GM23248 (cell line): ENCODE measurements at regions not wholly inside any gene's neighbourhood (a gene's known extent, or its start where the extent isn't known, plus 50 kb on each side); places are given as distances from the start of the nearest gene placed in this dataset.

Experiments used
- DNase-seq: peaks from one replicate; pipeline ENCODE4 v3.0.0-alpha.2; 2015
- H2AFZ ChIP-seq: fragments of 200-600 bp; sonication (generic); 2 replicates; pipeline ENCODE4 v1.6.1; 2016; ENCODE audit warnings: antibody characterized with exemption
- H3F3A ChIP-seq: fragments of 200-600 bp; sonication (generic); 2 replicates; pipeline ENCODE4 v1.6.1; 2016; ENCODE audit warnings: mild to moderate bottlenecking, antibody characterized with exemption, mixed run types; ENCODE audit not compliant: insufficient read depth
- H3K27ac ChIP-seq: fragments of 200-600 bp; sonication (generic); 2 replicates; pipeline ENCODE4 v1.5.1; 2016; ENCODE audit warnings: mild to moderate bottlenecking
- H3K27me3 ChIP-seq: fragments of 200-600 bp; sonication (generic); replicated peaks from 2 replicates; pipeline ENCODE4 v1.6.1; 2016; ENCODE audit warnings: mild to moderate bottlenecking; ENCODE audit not compliant: insufficient read depth
- H3K36me3 ChIP-seq: fragments of 200-600 bp; sonication (generic); 2 replicates; pipeline ENCODE4 v1.6.1; 2016; ENCODE audit warnings: low read depth, mild to moderate bottlenecking
- H3K4me1 ChIP-seq: fragments of 200-600 bp; sonication (generic); 2 replicates; pipeline ENCODE4 v1.6.1; 2016; ENCODE audit warnings: mild to moderate bottlenecking; ENCODE audit not compliant: insufficient read depth
- H3K4me2 ChIP-seq: fragments of 200-600 bp; sonication (generic); one replicate; pipeline ENCODE4 v1.6.1; 2016; ENCODE audit warnings: mild to moderate bottlenecking; ENCODE audit not compliant: unreplicated experiment
- H3K4me3 ChIP-seq: fragments of 200-600 bp; sonication (generic); 2 replicates; pipeline ENCODE4 v1.5.1; 2016; ENCODE audit warnings: mild to moderate bottlenecking
- H3K79me2 ChIP-seq: fragments of 200-600 bp; sonication (generic); 2 replicates; pipeline ENCODE4 v1.6.1; 2016; ENCODE audit warnings: mild to moderate bottlenecking; ENCODE audit not compliant: insufficient read depth
- H3K9ac ChIP-seq: fragments of 200-600 bp; sonication (generic); 2 replicates; pipeline ENCODE4 v1.6.1; 2016; ENCODE audit warnings: mild to moderate bottlenecking
- H3K9me2 ChIP-seq: fragments of 200-600 bp; sonication (generic); 2 replicates; pipeline ENCODE4 v1.6.1; 2016; ENCODE audit warnings: mixed run types, mild to moderate bottlenecking, moderate library complexity; ENCODE audit not compliant: insufficient read depth
- H3K9me3 ChIP-seq: fragments of 200-600 bp; sonication (generic); one replicate; pipeline ENCODE4 v1.6.1; 2017; ENCODE audit warnings: low read depth
- H4K20me1 ChIP-seq: fragments of 200-600 bp; sonication (generic); 2 replicates; pipeline ENCODE4 v1.6.0; 2016; ENCODE audit not compliant: insufficient read depth
- EZH2 ChIP-seq: fragments of 200-600 bp; sonication (generic); IDR thresholded peaks from 2 replicates; pipeline ENCODE4 v1.6.1; 2018; ENCODE audit warnings: antibody characterized with exemption, mild to moderate bottlenecking; ENCODE audit not compliant: insufficient read depth, poor library complexity, severe bottlenecking
- EZH2phosphoT487 ChIP-seq: fragments of 200-600 bp; sonication (generic); IDR thresholded peaks from 2 replicates; pipeline ENCODE4 v1.6.1; 2018; ENCODE audit warnings: antibody characterized with exemption, moderate library complexity, mild to moderate bottlenecking, low read depth; ENCODE audit not compliant: insufficient read depth
- WGBS, 2 experiments: methylation state at CpG; one replicate each; pipeline ENCODE4 v1.1.6; 2015 to 2017; ENCODE audit warnings: low lambda C conversion rate in 2 of 2, low coverage in 1 of 2; ENCODE audit errors: missing lambda C conversion rate in 2 of 2; 5-methylcytosine and 5-hydroxymethylcytosine counted together
- in situ Hi-C: fragments of 300-500 bp; cut with MboI; formaldehyde crosslinking; loops from 2 replicates; pipeline ENCODE4 v1.15.0; 2020

GRCh38 chr13:22625691-22626090 is 555.1 kb upstream of the SGCG start:
- Histone ChIP-seq H3K9me2 (no peaks in the 10 kb centered on the region), H3K9ac (no peak overlapping the region), H3K36me3 (no peaks in the 10 kb centered on the region), H3K79me2 (no peaks in the 10 kb centered on the region), H2AFZ (no peak overlapping the region), H3K4me3 (no peak overlapping the region), H3K27ac (no peak overlapping the region), H4K20me1 (no peaks in the 10 kb centered on the region), H3F3A (no peaks in the 10 kb centered on the region), H3K4me2 (no peak overlapping the region), H3K27me3 (no peaks in the 10 kb centered on the region), H3K4me1 (no peaks in the 10 kb centered on the region), H3K9me3 (no peaks in the 10 kb centered on the region)
- WGBS, 2 experiments, result 45 to 47% methylated on average over 5 of the region's 5 CpGs
- in situ Hi-C loops, result no loop called here
- TF ChIP-seq EZH2, result no peak
- TF ChIP-seq EZH2phosphoT487, result no peak
- no peak for DNase-seq

GRCh38 chr13:22629374-22629773 is 551.4 kb upstream of the SGCG start:
- no peaks in the 10 kb centered on the region for H3K27me3 ChIP-seq
- no peak for DNase-seq
- TF ChIP-seq EZH2phosphoT487 (no peak), EZH2 (no peak)

GRCh38 chr13:22642088-22642487 is 538.7 kb upstream of the SGCG start:
- Histone ChIP-seq H3F3A (no peaks in the 10 kb centered on the region), H3K4me3 (no peak overlapping the region), H3K27me3 (no peaks in the 10 kb centered on the region), H3K36me3 (no peaks in the 10 kb centered on the region), H3K9me3 (no peaks in the 10 kb centered on the region), H2AFZ (no peak overlapping the region), H3K27ac (no peak overlapping the region), H3K4me1 (no peaks in the 10 kb centered on the region), H3K79me2 (no peaks in the 10 kb centered on the region), H3K4me2 (no peak overlapping the region), H3K9me2 (no peaks in the 10 kb centered on the region), H3K9ac (no peak overlapping the region), H4K20me1 (no peaks in the 10 kb centered on the region)
- DNase-seq, result no peak
- in situ Hi-C loops, result no loop called here
- TF ChIP-seq EZH2phosphoT487 (no peak), EZH2 (no peak)
- WGBS, 2 experiments, result 30 to 38% methylated on average over 8 of the region's 8 CpGs

More at GRCh38 chr13:22629374-22629773, 551.4 kb upstream of the SGCG start:
- no peak overlapping the region for H2AFZ ChIP-seq
- in situ Hi-C loops, result no loop called here
- H3K9me3 ChIP-seq, result no peaks in the 10 kb centered on the region
- H3K4me1 ChIP-seq, result no peaks in the 10 kb centered on the region
- H3K9ac ChIP-seq, result no peak overlapping the region
- no peaks in the 10 kb centered on the region for H3F3A ChIP-seq
- no peaks in the 10 kb centered on the region for H3K9me2 ChIP-seq
- 7 to 12% methylated on average over 2 of the region's 2 CpGs for WGBS, 2 experiments
- no peaks in the 10 kb centered on the region for H4K20me1 ChIP-seq
- H3K4me3 ChIP-seq, result no peak overlapping the region
- no peak overlapping the region for H3K4me2 ChIP-seq
- H3K79me2 ChIP-seq, result no peaks in the 10 kb centered on the region
- H3K27ac ChIP-seq, result no peak overlapping the region
- H3K36me3 ChIP-seq, result no peaks in the 10 kb centered on the region

- H3K4me3 ChIP-seq, result no peak overlapping the region
- no peaks in the 10 kb centered on the region for H3K9me3 ChIP-seq
- H3F3A ChIP-seq, result no peaks in the 10 kb centered on the region
- no peak overlapping the region for H3K27ac ChIP-seq
- no peaks in the 10 kb centered on the region for H3K4me1 ChIP-seq
- in situ Hi-C loops, result no loop called here
- TF ChIP-seq EZH2phosphoT487, result no peak
- TF ChIP-seq EZH2, result no peak
- H3K27me3 ChIP-seq, result no peaks in the 10 kb centered on the region
- H4K20me1 ChIP-seq, result no peaks in the 10 kb centered on the region
- H2AFZ ChIP-seq, result no peak overlapping the region
- DNase-seq, result no peak
- 2 to 5% methylated on average over 4 of the region's 4 CpGs for WGBS, 2 experiments
- H3K4me2 ChIP-seq, result no peak overlapping the region
- H3K9ac ChIP-seq, result no peak overlapping the region
- H3K79me2 ChIP-seq, result no peaks in the 10 kb centered on the region
- H3K36me3 ChIP-seq, result no peaks in the 10 kb centered on the region
- no peaks in the 10 kb centered on the region for H3K9me2 ChIP-seq
Measured at GRCh38 chr13:22644941-22645340, 535.8 kb upstream of the SGCG start.

- no peak overlapping the region for H3K4me2 ChIP-seq
- no peak for DNase-seq
- no peaks in the 10 kb centered on the region for H3K79me2 ChIP-seq
- H3K9ac ChIP-seq, result no peak overlapping the region
- H4K20me1 ChIP-seq, result no peaks in the 10 kb centered on the region
- H3K9me3 ChIP-seq, result no peaks in the 10 kb centered on the region
- no peaks in the 10 kb centered on the region for H3K9me2 ChIP-seq
- no peak overlapping the region for H3K4me3 ChIP-seq
- H3K36me3 ChIP-seq, result no peaks in the 10 kb centered on the region
- H3F3A ChIP-seq, result no peaks in the 10 kb centered on the region
- H3K27me3 ChIP-seq, result no peaks in the 10 kb centered on the region
- no peak overlapping the region for H2AFZ ChIP-seq
- no peak for TF ChIP-seq EZH2phosphoT487
- in situ Hi-C loops, result no loop called here
- no peaks in the 10 kb centered on the region for H3K4me1 ChIP-seq
- no peak overlapping the region for H3K27ac ChIP-seq
Measured at GRCh38 chr13:22647156-22647850, 533.5 kb upstream of the SGCG start.
